HT1080 (cell line): ENCODE measurements at regions not wholly inside any gene's neighbourhood (a gene's known extent, or its start where the extent isn't known, plus 50 kb on each side); places are given as distances from the start of the nearest gene placed in this dataset.
A peak's percentile ranks its signal among the peaks of the same experiment; 100 is the strongest.

Experiments used
- DNase-seq: peaks from one replicate; pipeline ENCODE4 v3.0.0-alpha.2; 2015; ENCODE audit warnings: low read depth

DNA sequence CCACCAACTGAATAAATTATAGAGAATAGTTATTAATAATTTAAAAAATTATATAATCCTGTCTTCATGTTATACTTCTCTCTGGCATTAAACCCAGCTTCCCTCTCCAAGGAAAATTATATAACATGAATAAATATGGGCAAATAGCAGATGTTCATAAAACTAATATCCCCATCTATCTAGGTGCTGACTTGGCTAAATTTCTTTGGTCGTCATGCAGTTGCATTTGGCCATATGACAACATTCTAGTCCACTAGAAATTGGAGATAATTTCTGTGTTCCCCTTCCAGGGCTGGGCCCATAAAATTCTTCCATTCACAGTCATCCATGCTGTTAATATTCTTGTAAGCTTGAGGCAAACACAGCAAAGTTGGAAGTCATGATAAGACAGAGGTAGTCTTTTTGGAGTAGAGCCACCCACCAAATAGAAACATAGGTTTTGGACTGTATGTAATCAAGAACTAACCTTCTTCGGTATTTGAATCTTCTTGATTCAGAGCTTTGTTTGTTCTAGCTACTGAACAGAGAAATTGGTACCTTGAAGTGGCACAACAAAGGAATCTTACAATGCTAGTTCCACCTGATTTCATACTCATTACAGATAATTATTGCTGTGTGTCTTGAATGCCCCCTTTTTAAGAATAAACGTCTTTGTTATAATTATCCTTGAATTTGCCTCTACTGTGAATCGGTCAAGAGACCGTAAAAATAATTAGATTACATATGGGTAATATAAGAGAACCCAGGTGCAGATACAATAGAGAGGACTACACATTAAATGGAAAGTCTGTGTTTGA lies 678.5 kb upstream of the PCDH20 start:
- no peak for DNase-seq

DNA sequence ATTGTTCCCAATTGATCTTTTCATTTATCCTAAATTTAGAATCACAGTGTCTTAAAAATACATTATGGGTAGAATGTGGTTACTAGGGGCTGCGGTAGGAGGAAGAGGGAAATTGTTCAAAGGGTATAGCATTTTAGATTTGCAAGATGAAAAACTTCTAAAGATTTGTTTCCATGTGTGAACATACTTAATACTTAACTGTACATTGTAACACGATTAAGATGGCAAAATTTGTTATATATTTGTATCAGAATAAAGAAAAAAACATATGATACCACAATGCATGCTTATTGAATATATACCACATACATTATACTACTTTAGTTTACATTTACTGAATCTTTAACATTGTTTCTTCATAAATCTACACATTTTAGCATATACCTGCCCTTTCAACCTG lies 677.3 kb upstream of the PCDH20 start:
- no peak for DNase-seq

GRCh38 chr13:62092536-62092935 lies 676.9 kb upstream of the PCDH20 start:
- no peak for DNase-seq

- no peak for DNase-seq
Observed at GRCh38 chr13:62088165-62088564, 672.5 kb upstream of the PCDH20 start.

GRCh38 chr13:62087124-62087523 lies 671.5 kb upstream of the PCDH20 start:
- DNase-seq = no peak

- no peak for DNase-seq
Observed at GRCh38 chr13:62085337-62086229, 669.9 kb upstream of the PCDH20 start.

GRCh38 chr13:62084728-62085127 lies 669.1 kb upstream of the PCDH20 start:
- no peak for DNase-seq

GRCh38 chr13:62067821-62068220 lies 652.2 kb upstream of the PCDH20 start:
- DNase-seq = no peak

GRCh38 chr13:62065016-62065415 lies 649.4 kb upstream of the PCDH20 start:
- DNase-seq = no peak

DNA sequence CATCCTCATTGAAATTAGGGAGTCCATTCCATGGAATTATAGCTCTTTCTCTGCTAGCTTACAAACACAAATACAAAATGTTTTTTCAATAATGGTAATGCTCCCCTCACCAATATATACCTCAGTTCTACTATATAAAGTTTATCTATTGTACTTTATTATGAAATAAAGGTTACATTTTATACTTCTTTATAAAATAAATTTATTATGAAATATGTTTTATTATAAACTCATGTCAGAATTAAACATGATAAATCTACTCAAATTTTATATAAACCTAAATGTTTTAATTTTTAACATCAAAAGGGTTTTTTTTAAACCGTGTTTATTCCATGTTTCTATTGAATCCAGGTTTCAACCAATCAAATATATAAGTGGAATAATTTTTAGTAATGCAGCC lies 646.1 kb upstream of the PCDH20 start:
- DNase-seq = no peak

DNA sequence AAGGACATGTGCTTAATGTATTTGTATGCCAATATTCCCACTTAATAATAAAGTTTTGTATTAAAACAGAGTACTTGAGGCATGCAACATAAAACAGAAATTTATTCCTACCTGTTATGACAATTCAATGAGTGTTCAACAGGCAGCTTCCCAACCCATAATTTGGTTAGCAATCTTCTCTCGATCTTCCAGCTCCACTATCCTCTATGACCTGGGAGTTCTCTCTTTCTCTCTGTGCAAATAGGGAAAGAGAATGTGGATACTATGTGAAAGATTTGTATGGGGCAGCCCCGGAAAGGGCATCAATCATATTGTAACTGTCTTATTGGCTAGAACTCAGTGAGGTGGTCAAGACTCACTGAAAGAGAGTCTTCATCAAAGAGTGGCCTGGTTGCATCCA lies 644.9 kb upstream of the PCDH20 start:
- DNase-seq = no peak

DNA sequence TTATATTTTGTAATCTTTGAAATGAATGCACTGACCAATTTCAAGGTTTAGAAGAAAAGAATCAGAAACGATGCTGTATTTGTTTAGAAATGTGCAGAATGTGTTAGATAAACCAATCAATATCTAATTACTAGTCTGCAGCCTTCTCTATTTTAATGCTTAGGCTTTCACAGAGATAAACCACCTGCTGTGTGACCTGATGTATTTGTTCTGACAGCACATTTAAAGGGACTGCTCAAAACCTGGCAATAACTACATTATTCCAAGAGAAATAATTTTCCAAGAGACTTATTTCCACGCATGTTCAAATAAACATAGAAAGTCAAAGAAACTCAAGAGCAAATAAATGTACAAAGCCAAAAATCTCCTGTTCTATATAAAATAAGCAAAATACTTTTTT lies 641.6 kb upstream of the PCDH20 start:
- no peak for DNase-seq

DNA sequence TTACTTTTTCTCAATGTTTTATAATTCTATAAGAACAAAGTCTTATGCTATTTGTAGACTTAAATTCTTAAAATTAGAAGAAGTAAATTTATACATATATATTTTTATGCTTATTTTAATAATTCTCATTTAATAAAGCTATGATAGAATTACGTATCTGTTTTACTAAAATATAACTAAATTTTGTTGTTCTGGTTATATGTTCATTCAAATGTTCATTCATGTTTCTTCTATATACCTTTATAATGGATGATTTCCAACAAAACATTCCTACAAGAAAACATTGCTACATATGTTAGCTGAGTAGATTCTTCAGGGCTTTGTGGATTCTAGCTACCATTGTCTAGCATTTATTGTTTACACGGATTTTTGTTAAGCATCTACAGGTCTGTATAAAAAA lies 634.3 kb upstream of the PCDH20 start:
- no peak for DNase-seq

GRCh38 chr13:62046512-62046911 lies 630.9 kb upstream of the PCDH20 start:
- DNase-seq = no peak

GRCh38 chr13:62043600-62043999 lies 628.0 kb upstream of the PCDH20 start:
- no peak for DNase-seq

DNA sequence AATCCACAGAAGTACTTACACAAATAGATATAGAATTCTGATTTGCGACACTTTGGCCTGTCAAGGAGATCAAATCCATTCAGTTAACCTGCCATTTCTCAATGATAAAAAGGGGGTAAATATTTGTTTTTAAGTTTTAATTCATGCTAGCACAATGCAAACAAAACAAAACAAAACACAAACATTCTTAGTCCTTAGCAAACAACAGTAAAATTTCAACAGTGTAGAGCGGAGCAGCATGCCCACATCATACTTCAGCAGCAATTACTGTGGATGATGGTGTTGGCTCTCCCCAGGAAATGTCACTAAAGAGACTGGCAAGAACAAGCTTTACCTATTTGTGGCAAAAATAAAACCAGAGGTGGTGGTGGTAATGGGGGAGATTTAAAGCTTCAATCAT lies 625.2 kb upstream of the PCDH20 start:
- DNase-seq = no peak

DNA sequence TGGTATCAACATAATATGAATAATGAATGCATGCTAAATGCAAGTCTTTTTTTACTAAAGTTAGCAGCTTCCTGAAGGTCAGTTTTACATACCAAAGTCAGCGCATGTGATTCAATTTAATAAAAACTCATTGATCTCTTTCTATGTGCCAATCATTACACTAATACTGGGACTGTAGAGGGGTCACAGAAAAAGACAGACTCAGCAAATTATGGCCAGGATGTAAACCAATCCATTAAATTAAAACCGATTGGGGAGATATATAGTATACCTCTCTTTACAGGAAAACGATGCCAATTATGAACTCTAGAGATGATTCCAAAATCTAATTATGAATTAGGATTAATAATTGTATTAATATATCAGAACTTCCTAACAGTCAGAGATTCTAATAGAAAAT lies 624.4 kb upstream of the PCDH20 start:
- DNase-seq = no peak

GRCh38 chr13:62038214-62038613 lies 622.6 kb upstream of the PCDH20 start:
- DNase-seq = peak; percentile 22

DNA sequence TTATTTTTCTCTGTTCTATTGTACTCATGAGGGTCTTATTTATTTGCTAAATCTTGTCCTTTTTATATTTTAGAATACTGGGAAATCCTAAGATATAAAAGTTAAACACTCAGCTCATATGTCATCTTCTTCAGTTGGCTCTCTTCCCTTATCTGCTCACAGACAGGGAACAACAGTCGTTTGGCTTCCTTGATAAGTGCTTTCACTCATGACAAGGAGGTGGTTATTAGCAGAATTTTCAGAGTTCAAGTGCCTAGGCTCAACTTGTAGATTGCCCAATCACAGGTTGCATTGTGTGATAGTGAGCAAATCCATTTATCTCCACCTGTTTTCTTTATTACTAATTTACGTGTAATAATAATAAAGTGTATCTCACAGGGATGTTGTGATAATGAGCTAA lies 620.3 kb upstream of the PCDH20 start:
- DNase-seq = no peak

GRCh38 chr13:62033934-62034333 lies 618.3 kb upstream of the PCDH20 start:
- no peak for DNase-seq

DNA sequence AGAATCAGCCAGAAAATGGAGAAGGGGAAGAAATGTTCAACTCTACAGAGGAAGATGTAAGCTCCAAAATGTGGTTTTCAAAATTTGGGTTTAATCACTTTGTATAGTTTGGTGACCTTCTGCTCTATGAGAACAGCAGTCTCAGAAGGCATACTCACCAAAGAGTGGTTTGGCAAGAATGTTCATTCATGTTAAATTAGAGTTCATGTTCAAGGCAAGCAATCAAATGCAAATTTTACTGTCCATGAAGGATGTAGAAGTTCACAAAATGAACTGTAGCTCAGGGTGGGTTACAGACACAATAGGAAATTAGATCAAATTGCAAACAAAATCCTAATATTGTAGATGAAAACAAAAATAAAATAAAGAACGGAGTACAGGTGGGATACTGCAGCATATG lies 606.7 kb upstream of the PCDH20 start:
- DNase-seq = no peak

GRCh38 chr13:62019858-62020257 lies 604.2 kb upstream of the PCDH20 start:
- DNase-seq = no peak

DNA sequence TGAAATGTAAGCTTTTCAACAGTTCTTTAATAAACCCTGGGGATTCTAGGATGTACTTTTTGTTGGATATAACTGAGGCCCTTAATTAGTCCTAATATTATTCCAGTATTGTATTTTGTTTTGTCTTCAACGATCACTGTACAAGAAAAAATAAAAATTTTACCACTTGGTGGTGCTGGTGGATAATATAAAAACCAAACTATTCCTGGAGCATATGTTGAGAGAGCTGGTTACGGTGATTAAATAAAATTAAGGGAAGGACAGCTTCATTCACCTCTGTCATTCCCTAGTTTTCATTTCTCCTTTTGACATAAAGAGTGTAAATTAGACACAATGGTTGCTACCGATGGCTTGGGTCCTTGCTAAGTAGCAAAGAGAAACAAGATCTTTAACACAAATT lies 598.6 kb upstream of the PCDH20 start:
- DNase-seq = peak; percentile 62
